HCT116 (cell line): ENCODE measurements at regions not wholly inside any gene's neighbourhood (a gene's known extent, or its start where the extent isn't known, plus 50 kb on each side); places are given as distances from the start of the nearest gene placed in this dataset.

Experiments
- ATAC-seq: fragments of 200-7000 bp; cut with Tn5 transposase; 2 replicates; pipeline ENCODE4 v1.9.1; 2020; ENCODE audit warnings: mild to moderate bottlenecking, moderate library complexity
- BruUV-seq: library from RNA; stranded (reverse); fragments of 400-500 nt; replicated peaks from 2 replicates; lab custom pipeline; 2021; lab: Mats Ljungman, UMichigan
- CTCF ChIA-PET: fragments of 300-600 bp; sonication (Branson Sonifier 250); formaldehyde crosslinking; loops from one replicate; lab custom pipeline; 2021; ENCODE audit warnings: antibody characterized with exemption; lab: Charles Lee
- POLR2A ChIA-PET: fragments of 300-600, 350-600 bp; sonication (Branson Sonifier 250); formaldehyde crosslinking; loops from one replicate; lab custom pipeline; 2021; ENCODE audit warnings: antibody characterized with exemption; lab: Charles Lee
- RAD21 ChIA-PET, 2 experiments: fragments of 300-600 bp; sonication (Branson Sonifier 250); formaldehyde crosslinking; loops; one replicate each; lab custom pipeline; 2023; ENCODE audit warnings: low total read pairs in 2 of 2; ENCODE audit not compliant: uncharacterized antibody in 2 of 2, unreplicated experiment in 2 of 2, low non-redundant PET in 1 of 2; lab: Charles Lee
- DNase-seq: peaks from one replicate; pipeline ENCODE4 v3.0.0-alpha.2; 2010; ENCODE audit warnings: low read depth, low spot score
- H2AFZ ChIP-seq: fragments of 200-600 bp; shearing (Covaris generic), sonication (generic); 2 replicates; pipeline ENCODE4 v1.6.1; 2017; ENCODE audit warnings: low read depth, mixed run types, mixed read lengths, antibody characterized with exemption, low read length; ENCODE audit not compliant: poor library complexity, severe bottlenecking
- H3K27ac ChIP-seq: 2 replicates; pipeline ENCODE4 v1.5.1; 2012; ENCODE audit warnings: low read depth, low read length
- H3K27me3 ChIP-seq: fragments of 200-600 bp; sonication (generic); 2 replicates; pipeline ENCODE4 v1.6.1; 2016; ENCODE audit warnings: mixed run types, low read length, mixed read lengths; ENCODE audit not compliant: insufficient read depth
- H3K36me3 ChIP-seq, 2 experiments: fragments of 200-500 bp in 1 of 2; fragments of 200-600 bp in 1 of 2; sonication (Bioruptor generic) in 1 of 2; sonication (generic) in 1 of 2; 2 replicates each; pipeline versions ENCODE4 v1.5.1 to v1.6.1; 2014 to 2016; ENCODE audit warnings: low read length in 2 of 2, inconsistent platforms in 1 of 2, mixed read lengths in 1 of 2, mixed run types in 1 of 2; ENCODE audit not compliant: insufficient read depth in 2 of 2, control insufficient read depth in 1 of 2
- H3K4me1 ChIP-seq, 2 experiments: fragments of 200-600 bp in 1 of 2; sonication (generic) in 1 of 2; 2 replicates each; pipeline versions ENCODE4 v1.5.1 to v1.6.1; 2012 to 2017; ENCODE audit warnings: low read length in 2 of 2, inconsistent platforms in 1 of 2, mild to moderate bottlenecking in 1 of 2, mixed read lengths in 1 of 2, mixed run types in 1 of 2, moderate library complexity in 1 of 2; ENCODE audit not compliant: insufficient read depth in 2 of 2, control insufficient read depth in 1 of 2
- H3K4me2 ChIP-seq: fragments of 200-600 bp; sonication (generic); 2 replicates; pipeline ENCODE4 v1.6.1; 2017; ENCODE audit warnings: mixed run types, low read length, mixed read lengths
- H3K4me3 ChIP-seq, 2 experiments: fragments of 200-600 bp in 1 of 2; sonication (generic) in 1 of 2; replicated peaks in 1 of 2; 2 replicates each; pipeline ENCODE4 v1.5.1; 2011 to 2016; ENCODE audit warnings: low read length in 2 of 2, control low read depth in 1 of 2, low read depth in 1 of 2, mild to moderate bottlenecking in 1 of 2, mixed read lengths in 1 of 2, mixed run types in 1 of 2
- H3K79me2 ChIP-seq: fragments of 200-600 bp; sonication (generic); 2 replicates; pipeline ENCODE4 v1.6.1; 2017; ENCODE audit warnings: mild to moderate bottlenecking, mixed run types, low read length, moderate library complexity, mixed read lengths; ENCODE audit not compliant: insufficient read depth
- H3K9ac ChIP-seq: fragments of 200-600 bp; sonication (generic); 2 replicates; pipeline ENCODE4 v1.6.1; 2016; ENCODE audit warnings: low read length, mixed read lengths
- H3K9me2 ChIP-seq: fragments of 200-600 bp; sonication (generic), shearing (Covaris generic); 2 replicates; pipeline ENCODE4 v1.6.1; 2017; ENCODE audit warnings: mixed run types, mild to moderate bottlenecking, moderate library complexity; ENCODE audit not compliant: insufficient read depth
- H3K9me3 ChIP-seq, 2 experiments: fragments of 200-500 bp in 1 of 2; fragments of 200-600 bp in 1 of 2; sonication (Bioruptor generic) in 1 of 2; sonication (generic) in 1 of 2; 2 replicates each; pipeline ENCODE4 v1.6.1; 2014 to 2017; ENCODE audit warnings: low read length in 2 of 2, mixed read lengths in 2 of 2, inconsistent platforms in 1 of 2, low read depth in 1 of 2, mild to moderate bottlenecking in 1 of 2, mixed run types in 1 of 2, moderate library complexity in 1 of 2; ENCODE audit not compliant: control insufficient read depth in 1 of 2, insufficient read depth in 1 of 2
- H4K20me1 ChIP-seq: fragments of 200-600 bp; sonication (generic), shearing (Covaris generic); 2 replicates; pipeline ENCODE4 v1.6.1; 2017; ENCODE audit warnings: mixed run types, mild to moderate bottlenecking, moderate library complexity; ENCODE audit not compliant: insufficient read depth
- ATF3 ChIP-seq: IDR thresholded peaks from 2 replicates; pipeline ENCODE4 v1.6.1; 2012
- CBX3 ChIP-seq: IDR thresholded peaks from 2 replicates; pipeline ENCODE4 v1.6.1; 2012; ENCODE audit warnings: low read depth
- CEBPB ChIP-seq: IDR thresholded peaks from 2 replicates; pipeline ENCODE4 v1.6.1; 2012; ENCODE audit warnings: low read depth
- FOSL1 ChIP-seq: IDR thresholded peaks from 2 replicates; pipeline ENCODE4 v1.6.1; 2012; ENCODE audit warnings: low read depth
- JUND ChIP-seq: IDR thresholded peaks from 2 replicates; pipeline ENCODE4 v1.6.1; 2012
- MAX ChIP-seq: IDR thresholded peaks from 2 replicates; pipeline ENCODE4 v1.6.1; 2012
- POLR2A ChIP-seq: IDR thresholded peaks from 2 replicates; pipeline ENCODE4 v1.7.0; 2011; ENCODE audit warnings: borderline replicate concordance; ENCODE audit not compliant: insufficient read depth, insufficient read length; ENCODE audit errors: extremely low read depth
- RAD21 ChIP-seq: IDR thresholded peaks from 2 replicates; pipeline ENCODE4 v1.6.1; 2012; ENCODE audit warnings: low read depth, mild to moderate bottlenecking
- REST ChIP-seq: IDR thresholded peaks from 2 replicates; pipeline ENCODE4 v1.6.1; 2012; ENCODE audit warnings: low read depth
- SIN3A ChIP-seq: IDR thresholded peaks from 2 replicates; pipeline ENCODE4 v1.6.1; 2012; ENCODE audit warnings: low read depth
- SP1 ChIP-seq: IDR thresholded peaks from 2 replicates; pipeline ENCODE4 v1.6.1; 2012; ENCODE audit warnings: low read depth
- ZNF274 ChIP-seq: fragments of 200-500 bp; sonication (Bioruptor generic); IDR thresholded peaks from 2 replicates; pipeline ENCODE4 v1.6.1; 2014; ENCODE audit warnings: mild to moderate bottlenecking, low read depth, low read length, inconsistent platforms
- intact Hi-C: fragments of 100-400 bp; cut with micrococcal nuclease; formaldehyde crosslinking; loops from 2 replicates; pipeline ENCODE4 v1.10.0; 2022

- ATAC-seq (no peak), DNase-seq (no peak)
- no TSS peak for BruUV-seq
- Histone ChIP-seq H3K27ac (no peak overlapping the region), H2AFZ (no peak overlapping the region), H3K9me2 (no peaks in the 10 kb centered on the region; the same call in 1 of the 2 replicates), H3K27me3 (no peaks in the 10 kb centered on the region), H4K20me1 (no peaks in the 10 kb centered on the region), H3K9ac (no peak overlapping the region), H3K36me3 (no peaks in the 10 kb centered on the region), H3K9me3 (no peaks in the 10 kb centered on the region), H3K4me1 (no peaks in the 10 kb centered on the region), H3K4me3 (no peak overlapping the region), H3K4me2 (no peak overlapping the region), H3K79me2 (no peaks in the 10 kb centered on the region)
- TF ChIP-seq SIN3A, result no peak
- TF ChIP-seq RAD21, result no peak
- TF ChIP-seq REST, result no peak
- TF ChIP-seq FOSL1, result no peak
- no peak for TF ChIP-seq CBX3
- no peak for TF ChIP-seq JUND
- TF ChIP-seq CEBPB, result no peak
- no peak for TF ChIP-seq MAX
- TF ChIP-seq SP1, result no peak
- TF ChIP-seq POLR2A, result no peak
- no peak for TF ChIP-seq ATF3
- TF ChIP-seq ZNF274, result no peak
- POLR2A ChIA-PET, result no interaction called here
- RAD21 ChIA-PET, result no interaction called here
- intact Hi-C loops, result no loop called here
- CTCF ChIA-PET, result no interaction called here
Measured at GRCh38 chr4:133637161-133637560, 488.1 kb downstream of the PCDH10 start.
